GM23338 (cell line): ENCODE measurements at regions not wholly inside any gene's neighbourhood (a gene's known extent, or its start where the extent isn't known, plus 50 kb on each side); places are given as distances from the start of the nearest gene placed in this dataset.

Source experiments
- ATAC-seq: fragments of 200-7000 bp; cut with Tn5 transposase; 3 replicates; pipeline ENCODE4 v1.9.1; 2020
- DNase-seq: peaks from one replicate; pipeline ENCODE4 v3.0.0-alpha.2; 2015; ENCODE audit warnings: low spot score
- H2AFZ ChIP-seq: fragments of 200-600 bp; sonication (generic); 2 replicates; pipeline ENCODE4 v1.8.0; 2016; ENCODE audit warnings: antibody characterized with exemption, mild to moderate bottlenecking, moderate library complexity
- H3F3A ChIP-seq: fragments of 200-600 bp; sonication (generic); replicated peaks from 2 replicates; pipeline ENCODE4 v1.8.0; 2017; ENCODE audit warnings: antibody characterized with exemption, mixed run types, low read depth
- H3K27ac ChIP-seq: fragments of 200-600 bp; sonication (generic); 2 replicates; pipeline ENCODE4 v1.6.1; 2016; ENCODE audit warnings: low read depth
- H3K27me3 ChIP-seq: fragments of 200-600 bp; sonication (generic); 2 replicates; pipeline ENCODE4 v1.8.0; 2016; ENCODE audit warnings: mild to moderate bottlenecking, mixed run types, moderate library complexity; ENCODE audit not compliant: insufficient read depth
- H3K36me3 ChIP-seq: fragments of 200-600 bp; sonication (generic); 2 replicates; pipeline ENCODE4 v1.8.0; 2016; ENCODE audit warnings: mild to moderate bottlenecking; ENCODE audit not compliant: insufficient read depth
- H3K4me1 ChIP-seq: fragments of 200-600 bp; sonication (generic); 2 replicates; pipeline ENCODE4 v1.8.0; 2016; ENCODE audit warnings: mild to moderate bottlenecking, moderate library complexity; ENCODE audit not compliant: insufficient read depth
- H3K4me2 ChIP-seq: fragments of 200-600 bp; sonication (generic); 2 replicates; pipeline ENCODE4 v1.7.1; 2017; ENCODE audit warnings: mixed run types
- H3K4me3 ChIP-seq: fragments of 200-600 bp; sonication (generic); 2 replicates; pipeline ENCODE4 v1.6.1; 2016; ENCODE audit warnings: mixed run types
- H3K79me2 ChIP-seq: fragments of 200-600 bp; sonication (generic); replicated peaks from 2 replicates; pipeline ENCODE4 v1.8.0; 2017; ENCODE audit warnings: mild to moderate bottlenecking; ENCODE audit not compliant: insufficient read depth
- H3K9me2 ChIP-seq: fragments of 200-600 bp; sonication (generic); 2 replicates; pipeline ENCODE4 v1.8.0; 2017; ENCODE audit not compliant: insufficient read depth
- H4K20me1 ChIP-seq: fragments of 200-600 bp; sonication (generic); replicated peaks from 2 replicates; pipeline ENCODE4 v1.8.0; 2017; ENCODE audit warnings: mild to moderate bottlenecking; ENCODE audit not compliant: insufficient read depth
- H3K27ac Mint-ChIP-seq: 2 replicates; pipeline ENCODE4 v1.8.0; 2020; ENCODE audit warnings: inconsistent platforms, mild to moderate bottlenecking, moderate library complexity, mixed read lengths
- H3K27me3 Mint-ChIP-seq: 3 replicates; pipeline ENCODE4 v1.8.0; 2022; ENCODE audit warnings: low read depth, mild to moderate bottlenecking, moderate library complexity, mixed read lengths, inconsistent platforms; ENCODE audit not compliant: insufficient read depth, poor library complexity
- H3K36me3 Mint-ChIP-seq: 3 replicates; pipeline ENCODE4 v1.8.0; 2021; ENCODE audit warnings: low read depth, mild to moderate bottlenecking, inconsistent platforms, moderate library complexity, mixed read lengths
- H3K4me1 Mint-ChIP-seq: 3 replicates; pipeline ENCODE4 v1.8.0; 2020; ENCODE audit warnings: mild to moderate bottlenecking, inconsistent platforms, mixed read lengths
- H3K4me3 Mint-ChIP-seq: 3 replicates; pipeline ENCODE4 v1.8.0; 2021; ENCODE audit warnings: moderate library complexity, mild to moderate bottlenecking, inconsistent platforms, mixed read lengths
- H3K9me3 Mint-ChIP-seq: 3 replicates; pipeline ENCODE4 v1.8.0; 2020; ENCODE audit warnings: moderate library complexity, mild to moderate bottlenecking, inconsistent platforms, mixed read lengths
- NANOG ChIP-seq: IDR thresholded peaks from 2 replicates; pipeline ENCODE4 v1.6.1; 2016; ENCODE audit warnings: antibody characterized with exemption, borderline replicate concordance
- STAT1 ChIP-seq: IDR thresholded peaks from one replicate; pipeline ENCODE4 v1.6.1; 2016; ENCODE audit warnings: antibody characterized with exemption; ENCODE audit not compliant: unreplicated experiment
- ZNF114 ChIP-seq: fragments of 250-450 bp; sonication (Bioruptor Pico); IDR thresholded peaks from 2 replicates; pipeline ENCODE4 v1.5.0; 2020; ENCODE audit warnings: mild to moderate bottlenecking, moderate library complexity
- ZNF331 ChIP-seq: fragments of 250-450 bp; sonication (Bioruptor Pico); IDR thresholded peaks from 2 replicates; pipeline ENCODE4 v1.5.0; 2020; ENCODE audit warnings: low read depth, mild to moderate bottlenecking, moderate library complexity
- TF ChIP-seq, protein P1 (sequence below): fragments of 250-450 bp; sonication (Bioruptor Pico); IDR thresholded peaks from 2 replicates; pipeline ENCODE4 v1.5.0; 2020; ENCODE audit warnings: mild to moderate bottlenecking, moderate library complexity
- TF ChIP-seq, protein P2 (sequence below): IDR thresholded peaks from 2 replicates; pipeline ENCODE4 v1.6.1; 2016; ENCODE audit warnings: antibody characterized with exemption

- Histone ChIP-seq H3K27ac (no peak overlapping the region), H2AFZ (no peak overlapping the region), H3K79me2 (no peaks in the 10 kb centered on the region), H3F3A (no peaks in the 10 kb centered on the region), H3K36me3 (no peaks in the 10 kb centered on the region), H3K4me3 (no peak overlapping the region), H3K4me1 (peaks cover 9% of the 10 kb centered on the region; the same call in 1 of the 2 replicates), H3K27me3 (no peaks in the 10 kb centered on the region), H4K20me1 (no peaks in the 10 kb centered on the region), H3K4me2 (no peak overlapping the region), H3K9me2 (peaks cover 16% of the 10 kb centered on the region; the same call in 1 of the 2 replicates)
- H3K9me3 Mint-ChIP-seq: no peaks in the 10 kb centered on the region
- peaks cover 4% of the 10 kb centered on the region for H3K27me3 Mint-ChIP-seq
- ATAC-seq (no peak), DNase-seq (no peak)
- H3K27ac Mint-ChIP-seq: no peak overlapping the region
- peaks cover 9% of the 10 kb centered on the region for H3K4me1 Mint-ChIP-seq
- H3K4me3 Mint-ChIP-seq: no peak overlapping the region
- no peak for TF ChIP-seq STAT1
- TF ChIP-seq, protein P1, sequence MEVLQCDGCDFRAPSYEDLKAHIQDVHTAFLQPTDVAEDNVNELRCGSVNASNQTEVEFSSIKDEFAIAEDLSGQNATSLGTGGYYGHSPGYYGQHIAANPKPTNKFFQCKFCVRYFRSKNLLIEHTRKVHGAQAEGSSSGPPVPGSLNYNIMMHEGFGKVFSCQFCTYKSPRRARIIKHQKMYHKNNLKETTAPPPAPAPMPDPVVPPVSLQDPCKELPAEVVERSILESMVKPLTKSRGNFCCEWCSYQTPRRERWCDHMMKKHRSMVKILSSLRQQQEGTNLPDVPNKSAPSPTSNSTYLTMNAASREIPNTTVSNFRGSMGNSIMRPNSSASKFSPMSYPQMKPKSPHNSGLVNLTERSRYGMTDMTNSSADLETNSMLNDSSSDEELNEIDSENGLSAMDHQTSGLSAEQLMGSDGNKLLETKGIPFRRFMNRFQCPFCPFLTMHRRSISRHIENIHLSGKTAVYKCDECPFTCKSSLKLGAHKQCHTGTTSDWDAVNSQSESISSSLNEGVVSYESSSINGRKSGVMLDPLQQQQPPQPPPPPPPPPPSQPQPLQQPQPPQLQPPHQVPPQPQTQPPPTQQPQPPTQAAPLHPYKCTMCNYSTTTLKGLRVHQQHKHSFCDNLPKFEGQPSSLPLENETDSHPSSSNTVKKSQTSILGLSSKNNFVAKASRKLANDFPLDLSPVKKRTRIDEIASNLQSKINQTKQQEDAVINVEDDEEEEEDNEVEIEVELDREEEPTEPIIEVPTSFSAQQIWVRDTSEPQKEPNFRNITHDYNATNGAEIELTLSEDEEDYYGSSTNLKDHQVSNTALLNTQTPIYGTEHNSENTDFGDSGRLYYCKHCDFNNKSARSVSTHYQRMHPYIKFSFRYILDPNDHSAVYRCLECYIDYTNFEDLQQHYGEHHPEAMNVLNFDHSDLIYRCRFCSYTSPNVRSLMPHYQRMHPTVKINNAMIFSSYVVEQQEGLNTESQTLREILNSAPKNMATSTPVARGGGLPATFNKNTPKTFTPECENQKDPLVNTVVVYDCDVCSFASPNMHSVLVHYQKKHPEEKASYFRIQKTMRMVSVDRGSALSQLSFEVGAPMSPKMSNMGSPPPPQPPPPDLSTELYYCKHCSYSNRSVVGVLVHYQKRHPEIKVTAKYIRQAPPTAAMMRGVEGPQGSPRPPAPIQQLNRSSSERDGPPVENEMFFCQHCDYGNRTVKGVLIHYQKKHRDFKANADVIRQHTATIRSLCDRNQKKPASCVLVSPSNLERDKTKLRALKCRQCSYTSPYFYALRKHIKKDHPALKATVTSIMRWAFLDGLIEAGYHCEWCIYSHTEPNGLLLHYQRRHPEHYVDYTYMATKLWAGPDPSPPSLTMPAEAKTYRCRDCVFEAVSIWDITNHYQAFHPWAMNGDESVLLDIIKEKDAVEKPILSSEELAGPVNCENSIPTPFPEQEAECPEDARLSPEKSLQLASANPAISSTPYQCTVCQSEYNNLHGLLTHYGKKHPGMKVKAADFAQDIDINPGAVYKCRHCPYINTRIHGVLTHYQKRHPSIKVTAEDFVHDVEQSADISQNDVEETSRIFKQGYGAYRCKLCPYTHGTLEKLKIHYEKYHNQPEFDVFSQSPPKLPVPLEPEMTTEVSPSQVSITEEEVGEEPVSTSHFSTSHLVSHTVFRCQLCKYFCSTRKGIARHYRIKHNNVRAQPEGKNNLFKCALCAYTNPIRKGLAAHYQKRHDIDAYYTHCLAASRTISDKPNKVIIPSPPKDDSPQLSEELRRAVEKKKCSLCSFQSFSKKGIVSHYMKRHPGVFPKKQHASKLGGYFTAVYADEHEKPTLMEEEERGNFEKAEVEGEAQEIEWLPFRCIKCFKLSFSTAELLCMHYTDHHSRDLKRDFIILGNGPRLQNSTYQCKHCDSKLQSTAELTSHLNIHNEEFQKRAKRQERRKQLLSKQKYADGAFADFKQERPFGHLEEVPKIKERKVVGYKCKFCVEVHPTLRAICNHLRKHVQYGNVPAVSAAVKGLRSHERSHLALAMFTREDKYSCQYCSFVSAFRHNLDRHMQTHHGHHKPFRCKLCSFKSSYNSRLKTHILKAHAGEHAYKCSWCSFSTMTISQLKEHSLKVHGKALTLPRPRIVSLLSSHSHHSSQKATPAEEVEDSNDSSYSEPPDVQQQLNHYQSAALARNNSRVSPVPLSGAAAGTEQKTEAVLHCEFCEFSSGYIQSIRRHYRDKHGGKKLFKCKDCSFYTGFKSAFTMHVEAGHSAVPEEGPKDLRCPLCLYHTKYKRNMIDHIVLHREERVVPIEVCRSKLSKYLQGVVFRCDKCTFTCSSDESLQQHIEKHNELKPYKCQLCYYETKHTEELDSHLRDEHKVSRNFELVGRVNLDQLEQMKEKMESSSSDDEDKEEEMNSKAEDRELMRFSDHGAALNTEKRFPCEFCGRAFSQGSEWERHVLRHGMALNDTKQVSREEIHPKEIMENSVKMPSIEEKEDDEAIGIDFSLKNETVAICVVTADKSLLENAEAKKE (CRISPR knock-in tag): no peak
- TF ChIP-seq ZNF331 (CRISPR knock-in tag): no peak
- TF ChIP-seq NANOG: no peak
- TF ChIP-seq, protein P2, sequence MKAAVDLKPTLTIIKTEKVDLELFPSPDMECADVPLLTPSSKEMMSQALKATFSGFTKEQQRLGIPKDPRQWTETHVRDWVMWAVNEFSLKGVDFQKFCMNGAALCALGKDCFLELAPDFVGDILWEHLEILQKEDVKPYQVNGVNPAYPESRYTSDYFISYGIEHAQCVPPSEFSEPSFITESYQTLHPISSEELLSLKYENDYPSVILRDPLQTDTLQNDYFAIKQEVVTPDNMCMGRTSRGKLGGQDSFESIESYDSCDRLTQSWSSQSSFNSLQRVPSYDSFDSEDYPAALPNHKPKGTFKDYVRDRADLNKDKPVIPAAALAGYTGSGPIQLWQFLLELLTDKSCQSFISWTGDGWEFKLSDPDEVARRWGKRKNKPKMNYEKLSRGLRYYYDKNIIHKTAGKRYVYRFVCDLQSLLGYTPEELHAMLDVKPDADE: no peak
- no peak for TF ChIP-seq ZNF114 (CRISPR knock-in tag)
- no peaks in the 10 kb centered on the region for H3K36me3 Mint-ChIP-seq
These were observed 334.3 kb downstream of the TGFB2 start for GRCh38 chr1:218679391-218679790.
